NCI-H146 (cell line): ENCODE measurements at regions not wholly inside any gene's neighbourhood (a gene's known extent, or its start where the extent isn't known, plus 50 kb on each side); places are given as distances from the start of the nearest gene placed in this dataset.
A peak's percentile ranks its signal among the peaks of the same experiment; 100 is the strongest.
"Not testable (repeated sequence)": the region's sequence is repeated elsewhere in the genome, so short reads cannot be mapped to it uniquely, and the experiment has no call there.

ENCODE experiments used
- DNase-seq: peaks from one replicate; lab custom pipeline; 2025; lab: John Stamatoyannopoulos, UW

- DNase-seq = not testable (repeated sequence)
These were observed 161.8 kb downstream of the GOSR1 start for GRCh38 chr17:30638968-30639367.

GRCh38 chr17:30631651-30632050 is 154.4 kb downstream of the GOSR1 start:
- DNase-seq = not testable (repeated sequence)

GRCh38 chr17:30625380-30625779 is 148.2 kb downstream of the GOSR1 start:
- DNase-seq = not testable (repeated sequence)

GRCh38 chr17:30624180-30624579 is 147.0 kb downstream of the GOSR1 start:
- DNase-seq = not testable (repeated sequence)

GRCh38 chr17:30609682-30610081 is 132.5 kb downstream of the GOSR1 start:
- not testable (repeated sequence) for DNase-seq

GRCh38 chr17:30605523-30605922 is 128.3 kb downstream of the GOSR1 start:
- no peak for DNase-seq

GRCh38 chr17:30605027-30605426 is 127.8 kb downstream of the GOSR1 start:
- DNase-seq = no peak

GRCh38 chr17:30602396-30602795 is 125.2 kb downstream of the GOSR1 start:
- not testable (repeated sequence) for DNase-seq

- DNase-seq = not testable (repeated sequence)
These were observed 124.8 kb downstream of the GOSR1 start for GRCh38 chr17:30601984-30602383.

GRCh38 chr17:30600830-30601494 is 123.8 kb downstream of the GOSR1 start:
- DNase-seq = peak; percentile 44

- DNase-seq = peak; percentile 89
These were observed 123.0 kb downstream of the GOSR1 start for GRCh38 chr17:30600060-30600829.

GRCh38 chr17:30599428-30600059 is 122.3 kb downstream of the GOSR1 start:
- peak; percentile 82 for DNase-seq

- no peak for DNase-seq
These were observed 120.6 kb downstream of the GOSR1 start for GRCh38 chr17:30597776-30598288.

GRCh38 chr17:30596948-30597775 is 120.0 kb downstream of the GOSR1 start:
- DNase-seq = not testable (repeated sequence)

- DNase-seq = not testable (repeated sequence)
These were observed 117.8 kb downstream of the GOSR1 start for GRCh38 chr17:30594953-30595371.

- no peak for DNase-seq
These were observed 117.2 kb downstream of the GOSR1 start for GRCh38 chr17:30594223-30594952.

GRCh38 chr17:30590081-30590733 is 113.0 kb downstream of the GOSR1 start:
- DNase-seq = no peak

GRCh38 chr17:30589431-30589830 is 112.2 kb downstream of the GOSR1 start:
- DNase-seq = no peak

- DNase-seq = no peak
These were observed 111.6 kb downstream of the GOSR1 start for GRCh38 chr17:30588798-30589247.

GRCh38 chr17:30586818-30587595 is 109.8 kb downstream of the GOSR1 start:
- DNase-seq = no peak
